Calu3 (cell line): ENCODE measurements at regions not wholly inside any gene's neighbourhood (a gene's known extent, or its start where the extent isn't known, plus 50 kb on each side); places are given as distances from the start of the nearest gene placed in this dataset.
"Not testable (repeated sequence)": the region's sequence is repeated elsewhere in the genome, so short reads cannot be mapped to it uniquely, and the experiment has no call there.

Experiments used
- BruUV-seq: library from RNA; stranded (reverse); fragments of 400-500 nt; replicated peaks from 2 replicates; lab custom pipeline; 2021; lab: Mats Ljungman, UMichigan
- CTCF ChIA-PET: fragments of 300-600 bp; sonication (Branson Sonifier 250); formaldehyde crosslinking; loops from one replicate; lab custom pipeline; 2022; ENCODE audit warnings: antibody characterized with exemption; lab: Charles Lee
- DNase-seq: peaks from one replicate; pipeline ENCODE4 v3.0.0; 2022
- H3K27ac Mint-ChIP-seq: one replicate; pipeline ENCODE4 v1.8.0; 2022; ENCODE audit warnings: mixed read lengths; ENCODE audit not compliant: unreplicated experiment
- H3K27me3 Mint-ChIP-seq: one replicate; pipeline ENCODE4 v1.8.0; 2022; ENCODE audit warnings: mixed read lengths; ENCODE audit not compliant: unreplicated experiment
- H3K36me3 Mint-ChIP-seq: one replicate; pipeline ENCODE4 v1.8.0; 2022; ENCODE audit warnings: mild to moderate bottlenecking, moderate library complexity, mixed read lengths; ENCODE audit not compliant: insufficient read depth, unreplicated experiment
- H3K4me1 Mint-ChIP-seq: one replicate; pipeline ENCODE4 v1.8.0; 2022; ENCODE audit warnings: mild to moderate bottlenecking, low read depth, mixed read lengths; ENCODE audit not compliant: unreplicated experiment
- H3K4me3 Mint-ChIP-seq: one replicate; pipeline ENCODE4 v1.8.0; 2022; ENCODE audit warnings: mild to moderate bottlenecking, low read depth, moderate library complexity, mixed read lengths; ENCODE audit not compliant: unreplicated experiment
- H3K9me3 Mint-ChIP-seq: one replicate; pipeline ENCODE4 v1.8.0; 2022; ENCODE audit warnings: low read depth, mixed read lengths; ENCODE audit not compliant: unreplicated experiment
- CTCF ChIP-seq: fragments of 200-600 bp; IDR thresholded peaks from one replicate; pipeline ENCODE4 v1.8.0; 2022; ENCODE audit warnings: antibody characterized with exemption; ENCODE audit not compliant: unreplicated experiment
- intact Hi-C: fragments of 100-400 bp; cut with micrococcal nuclease; formaldehyde crosslinking; loops from one replicate; pipeline ENCODE4 v1.10.0; 2022; ENCODE audit not compliant: unreplicated experiment

- H3K27me3 Mint-ChIP-seq, result no peaks in the 10 kb centered on the region
- DNase-seq, result no peak
- H3K4me1 Mint-ChIP-seq, result no peaks in the 10 kb centered on the region
- BruUV-seq, result no TSS peak
- no peak overlapping the region for H3K27ac Mint-ChIP-seq
- CTCF ChIA-PET, result no interaction called here
- no peak overlapping the region for H3K4me3 Mint-ChIP-seq
- H3K36me3 Mint-ChIP-seq, result no peaks in the 10 kb centered on the region
- intact Hi-C loops, result no loop called here
- H3K9me3 Mint-ChIP-seq, result no peaks in the 10 kb centered on the region
- TF ChIP-seq CTCF, result no peak
Measured at GRCh38 chr6:141932685-141933084, 200.0 kb upstream of the GJE1 start.

- H3K9me3 Mint-ChIP-seq, H3K27ac Mint-ChIP-seq, H3K4me1 Mint-ChIP-seq, H3K27me3 Mint-ChIP-seq, CTCF ChIA-PET, BruUV-seq, H3K4me3 Mint-ChIP-seq, H3K36me3 Mint-ChIP-seq, intact Hi-C loops, DNase-seq: not testable (repeated sequence)
Measured at GRCh38 chr6:141926200-141926900, 206.4 kb upstream of the GJE1 start.

GRCh38 chr6:141925001-141925400 lies 207.7 kb upstream of the GJE1 start:
- CTCF ChIA-PET, result no interaction called here
- no peaks in the 10 kb centered on the region for H3K9me3 Mint-ChIP-seq

GRCh38 chr6:141922898-141923297 lies 209.8 kb upstream of the GJE1 start:
- Mint-ChIP-seq H3K4me1 (no peaks in the 10 kb centered on the region), H3K27ac (no peak overlapping the region), H3K36me3 (no peaks in the 10 kb centered on the region), H3K27me3 (no peaks in the 10 kb centered on the region), H3K9me3 (no peaks in the 10 kb centered on the region), H3K4me3 (no peak overlapping the region)
- no TSS peak for BruUV-seq
- CTCF ChIA-PET, result no interaction called here
- DNase-seq, result no peak
- TF ChIP-seq CTCF, result no peak
- intact Hi-C loops, result no loop called here

More at GRCh38 chr6:141925001-141925400, 207.7 kb upstream of the GJE1 start:
- BruUV-seq, result no TSS peak
- no peaks in the 10 kb centered on the region for H3K27me3 Mint-ChIP-seq
- DNase-seq, result no peak
- intact Hi-C loops, result no loop called here
- H3K4me1 Mint-ChIP-seq, result no peaks in the 10 kb centered on the region
- no peak for TF ChIP-seq CTCF
- H3K36me3 Mint-ChIP-seq, result no peaks in the 10 kb centered on the region
- no peak overlapping the region for H3K27ac Mint-ChIP-seq
- no peak overlapping the region for H3K4me3 Mint-ChIP-seq

GRCh38 chr6:141916682-141917505 lies 215.8 kb upstream of the GJE1 start:
- H3K27me3 Mint-ChIP-seq, CTCF ChIA-PET, intact Hi-C loops, H3K4me1 Mint-ChIP-seq, DNase-seq, H3K9me3 Mint-ChIP-seq, H3K27ac Mint-ChIP-seq, H3K36me3 Mint-ChIP-seq, H3K4me3 Mint-ChIP-seq, BruUV-seq: not testable (repeated sequence)
